Liver (tissue), 3 donors: ENCODE measurements at regions not wholly inside any gene's neighbourhood (a gene's known extent, or its start where the extent isn't known, plus 50 kb on each side); places are given as distances from the start of the nearest gene placed in this dataset.

Experiments
- GABPA ChIP-seq, 2 donors: IDR thresholded peaks in 1 of 2; conservative IDR thresholded peaks in 1 of 2; 2 replicates each; pipeline ENCODE4 v1.6.1; 2016; ENCODE audit warnings: antibody characterized with exemption in 2 of 2, mild to moderate bottlenecking in 1 of 2, moderate library complexity in 1 of 2
- RXRA ChIP-seq, 2 donors: IDR thresholded peaks; 2 replicates each; pipeline ENCODE4 v1.6.1; 2017 to 2018; ENCODE audit warnings: antibody characterized with exemption in 2 of 2, mild to moderate bottlenecking in 1 of 2
- TAF1 ChIP-seq: conservative IDR thresholded peaks from 2 replicates; pipeline ENCODE4 v1.6.1; 2016; ENCODE audit warnings: antibody characterized with exemption, mild to moderate bottlenecking
- TF ChIP-seq, protein P1 (sequence below): fragments of 150-350 bp; IDR thresholded peaks from 2 replicates; pipeline ENCODE4 v1.5.1; 2017; ENCODE audit warnings: improper control_type of control experiment, low read depth, low read length; ENCODE audit not compliant: missing input control
- donor health status: healthy.
- donor health status: healthy.

DNA sequence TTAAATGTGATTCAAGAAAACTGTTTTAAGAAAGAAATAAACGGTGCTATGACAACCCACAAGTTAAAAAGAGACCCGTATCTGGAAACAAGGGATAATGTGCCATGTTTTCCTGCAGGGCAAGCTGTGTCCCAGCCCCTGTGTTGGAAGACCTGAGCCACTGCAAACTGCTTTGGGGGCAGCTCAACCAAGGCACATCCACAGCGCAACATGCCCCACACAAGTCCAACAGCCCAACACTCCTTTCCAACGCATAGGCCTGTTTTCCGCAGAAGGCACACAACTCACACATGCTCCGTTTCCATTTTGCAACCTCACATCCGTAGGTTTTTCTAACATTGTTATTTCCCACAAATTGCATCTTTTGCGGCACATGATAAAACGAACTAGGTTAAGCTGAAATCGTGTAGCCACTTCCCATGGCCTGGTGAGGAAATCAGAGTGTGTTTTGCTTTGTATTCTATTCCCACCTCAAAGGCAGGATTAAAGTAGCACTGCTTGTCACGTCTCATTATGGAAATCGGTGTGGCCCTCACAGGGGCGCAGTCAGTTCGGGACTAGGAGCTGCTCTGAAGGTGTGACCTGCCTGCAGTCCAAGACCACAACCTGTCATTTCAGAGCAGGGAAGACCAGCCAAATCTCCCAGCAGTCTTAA is 50.5 kb upstream of the ZNF516 start:
- TF ChIP-seq GABPA (IDR thresholded peaks at IDR 0.05 in 1 of 2, conservative IDR thresholded peaks at IDR 0.05 in 1 of 2) (no peak), TAF1 (no peak), RXRA (IDR thresholded peaks at IDR 0.05) (no peak)
- TF ChIP-seq, protein P1, sequence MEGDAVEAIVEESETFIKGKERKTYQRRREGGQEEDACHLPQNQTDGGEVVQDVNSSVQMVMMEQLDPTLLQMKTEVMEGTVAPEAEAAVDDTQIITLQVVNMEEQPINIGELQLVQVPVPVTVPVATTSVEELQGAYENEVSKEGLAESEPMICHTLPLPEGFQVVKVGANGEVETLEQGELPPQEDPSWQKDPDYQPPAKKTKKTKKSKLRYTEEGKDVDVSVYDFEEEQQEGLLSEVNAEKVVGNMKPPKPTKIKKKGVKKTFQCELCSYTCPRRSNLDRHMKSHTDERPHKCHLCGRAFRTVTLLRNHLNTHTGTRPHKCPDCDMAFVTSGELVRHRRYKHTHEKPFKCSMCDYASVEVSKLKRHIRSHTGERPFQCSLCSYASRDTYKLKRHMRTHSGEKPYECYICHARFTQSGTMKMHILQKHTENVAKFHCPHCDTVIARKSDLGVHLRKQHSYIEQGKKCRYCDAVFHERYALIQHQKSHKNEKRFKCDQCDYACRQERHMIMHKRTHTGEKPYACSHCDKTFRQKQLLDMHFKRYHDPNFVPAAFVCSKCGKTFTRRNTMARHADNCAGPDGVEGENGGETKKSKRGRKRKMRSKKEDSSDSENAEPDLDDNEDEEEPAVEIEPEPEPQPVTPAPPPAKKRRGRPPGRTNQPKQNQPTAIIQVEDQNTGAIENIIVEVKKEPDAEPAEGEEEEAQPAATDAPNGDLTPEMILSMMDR, result no peak
